GM18502 (cell line): ENCODE measurements at regions not wholly inside any gene's neighbourhood (a gene's known extent, or its start where the extent isn't known, plus 50 kb on each side); places are given as distances from the start of the nearest gene placed in this dataset.
"Not testable (repeated sequence)": the region's sequence is repeated elsewhere in the genome, so short reads cannot be mapped to it uniquely, and the experiment has no call there.

Experiments used
- ATAC-seq: cut with Tn5 transposase; IDR thresholded peaks from one replicate; pipeline ENCODE4 v1.9.1; 2021; ENCODE audit warnings: mild to moderate bottlenecking; ENCODE audit not compliant: unreplicated experiment, poor library complexity

GRCh38 chr14:37970696-37971095 lies 237.0 kb upstream of the SSTR1 start:
- ATAC-seq, result no peak

- no peak for ATAC-seq
These were observed 234.5 kb upstream of the SSTR1 start for GRCh38 chr14:37972941-37973887.

- ATAC-seq, result no peak
These were observed 233.3 kb upstream of the SSTR1 start for GRCh38 chr14:37974421-37974820.

- no peak for ATAC-seq
These were observed 230.2 kb upstream of the SSTR1 start for GRCh38 chr14:37977481-37977880.

GRCh38 chr14:37985826-37986470 lies 221.8 kb upstream of the SSTR1 start:
- ATAC-seq, result peak; percentile 62

GRCh38 chr14:37988472-37988871 lies 219.2 kb upstream of the SSTR1 start:
- ATAC-seq, result no peak

- no peak for ATAC-seq
These were observed 216.7 kb upstream of the SSTR1 start for GRCh38 chr14:37991027-37991426.

- ATAC-seq, result no peak
These were observed 215.2 kb upstream of the SSTR1 start for GRCh38 chr14:37992499-37992898.

GRCh38 chr14:37994846-37995372 lies 212.8 kb upstream of the SSTR1 start:
- no peak for ATAC-seq

- no peak for ATAC-seq
These were observed 210.7 kb upstream of the SSTR1 start for GRCh38 chr14:37997017-37997416.

GRCh38 chr14:38000340-38000739 lies 207.4 kb upstream of the SSTR1 start:
- ATAC-seq, result no peak

GRCh38 chr14:38001501-38001900 lies 206.2 kb upstream of the SSTR1 start:
- ATAC-seq, result no peak

GRCh38 chr14:38003746-38004609 lies 203.7 kb upstream of the SSTR1 start:
- ATAC-seq, result no peak

GRCh38 chr14:38004610-38004879 lies 203.2 kb upstream of the SSTR1 start:
- no peak for ATAC-seq

- not testable (repeated sequence) for ATAC-seq
These were observed 196.5 kb upstream of the SSTR1 start for GRCh38 chr14:38011156-38011555.

GRCh38 chr14:38012056-38012455 lies 195.6 kb upstream of the SSTR1 start:
- ATAC-seq, result no peak

GRCh38 chr14:38016497-38016896 lies 191.2 kb upstream of the SSTR1 start:
- ATAC-seq, result no peak

- no peak for ATAC-seq
These were observed 185.8 kb upstream of the SSTR1 start for GRCh38 chr14:38021861-38022260.

GRCh38 chr14:38022775-38023174 lies 184.9 kb upstream of the SSTR1 start:
- no peak for ATAC-seq

- no peak for ATAC-seq
These were observed 169.5 kb upstream of the SSTR1 start for GRCh38 chr14:38038171-38038570.

GRCh38 chr14:38038986-38039385 lies 168.7 kb upstream of the SSTR1 start:
- ATAC-seq, result no peak
